ENCODE measurements at regions not wholly inside any gene's neighbourhood (a gene's known extent, or its start where the extent isn't known, plus 50 kb on each side); places are given as distances from the start of the nearest gene placed in this dataset.

DNA sequence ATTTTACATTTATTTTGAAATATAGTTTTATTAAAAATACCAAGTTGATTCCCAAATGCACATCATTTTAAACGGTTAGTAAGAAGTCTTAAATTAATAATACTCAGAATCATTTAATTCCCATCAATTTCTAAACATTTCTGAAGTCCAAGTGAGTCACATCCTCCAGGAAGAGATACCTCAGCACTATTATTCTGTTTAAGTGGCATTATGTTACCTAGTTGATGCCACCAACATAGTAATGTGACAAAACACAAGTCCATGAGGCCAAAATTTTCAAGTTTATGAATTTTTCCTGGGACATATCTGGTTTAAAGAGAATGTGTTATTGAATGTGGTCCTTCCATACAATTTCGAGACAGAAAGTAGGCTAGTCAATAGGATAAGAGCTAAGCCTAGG lies 1348.3 kb upstream of the CDH9 start:
- H3K4me3 Mint-ChIP-seq, result no peak overlapping the region
- no peak overlapping the region for H3K27ac Mint-ChIP-seq
- peaks cover 8% of the 10 kb centered on the region for H3K9me3 Mint-ChIP-seq
- no peak for ATAC-seq (replicated peaks)
- H3K36me3 Mint-ChIP-seq (ENCODE audit: low read depth), result no peaks in the 10 kb centered on the region
- no peaks in the 10 kb centered on the region for H3K27me3 Mint-ChIP-seq
- H3K4me1 Mint-ChIP-seq, result no peaks in the 10 kb centered on the region

DNA sequence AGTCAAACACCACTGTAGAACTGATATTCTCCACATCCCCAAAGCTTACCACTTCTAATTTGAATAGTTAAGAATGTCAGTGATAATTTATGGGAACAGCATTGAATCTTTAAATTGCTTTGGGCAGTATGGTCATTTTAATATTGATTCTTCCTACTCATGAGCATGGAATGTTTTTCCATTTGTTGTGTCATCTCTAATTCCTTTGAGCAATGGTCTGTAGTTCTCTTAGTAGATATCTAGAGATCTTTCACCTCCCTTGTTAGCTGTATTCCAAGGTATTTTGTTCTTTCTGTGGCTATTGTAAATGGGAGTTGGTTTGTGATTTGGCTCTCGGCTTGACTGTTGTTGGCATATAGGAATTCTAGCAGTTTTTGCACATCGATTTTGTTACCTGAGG lies 1341.8 kb upstream of the CDH9 start:
- Mint-ChIP-seq H3K9me3 (peaks cover 7% of the 10 kb centered on the region), H3K4me3 (no peak overlapping the region), H3K27ac (no peak overlapping the region), H3K36me3 (ENCODE audit: low read depth) (no peaks in the 10 kb centered on the region), H3K4me1 (no peaks in the 10 kb centered on the region), H3K27me3 (no peaks in the 10 kb centered on the region)
- ATAC-seq (replicated peaks), result no peak

GRCh38 chr5:28374492-28374967 lies 1336.1 kb upstream of the CDH9 start:
- Mint-ChIP-seq H3K36me3 (ENCODE audit: low read depth) (no peaks in the 10 kb centered on the region), H3K4me3 (no peak overlapping the region), H3K27me3 (no peaks in the 10 kb centered on the region), H3K27ac (no peak overlapping the region), H3K4me1 (no peaks in the 10 kb centered on the region), H3K9me3 (peaks cover 11% of the 10 kb centered on the region)
- ATAC-seq (replicated peaks), result no peak

- no peak for ATAC-seq (replicated peaks)
- peaks cover 8% of the 10 kb centered on the region for H3K9me3 Mint-ChIP-seq
- H3K4me3 Mint-ChIP-seq, result no peak overlapping the region
- no peaks in the 10 kb centered on the region for H3K27me3 Mint-ChIP-seq
- no peak overlapping the region for H3K27ac Mint-ChIP-seq
- no peaks in the 10 kb centered on the region for H3K36me3 Mint-ChIP-seq (ENCODE audit: low read depth)
- no peaks in the 10 kb centered on the region for H3K4me1 Mint-ChIP-seq
Observed at GRCh38 chr5:28370896-28371295, 1332.5 kb upstream of the CDH9 start.

- no peaks in the 10 kb centered on the region for H3K4me1 Mint-ChIP-seq
- H3K36me3 Mint-ChIP-seq (ENCODE audit: low read depth), result no peaks in the 10 kb centered on the region
- no peaks in the 10 kb centered on the region for H3K27me3 Mint-ChIP-seq
- peaks cover 12% of the 10 kb centered on the region for H3K9me3 Mint-ChIP-seq
- ATAC-seq (replicated peaks), result no peak
- no peak overlapping the region for H3K27ac Mint-ChIP-seq
- no peak overlapping the region for H3K4me3 Mint-ChIP-seq
Observed at GRCh38 chr5:28369418-28369817, 1331.0 kb upstream of the CDH9 start.

DNA sequence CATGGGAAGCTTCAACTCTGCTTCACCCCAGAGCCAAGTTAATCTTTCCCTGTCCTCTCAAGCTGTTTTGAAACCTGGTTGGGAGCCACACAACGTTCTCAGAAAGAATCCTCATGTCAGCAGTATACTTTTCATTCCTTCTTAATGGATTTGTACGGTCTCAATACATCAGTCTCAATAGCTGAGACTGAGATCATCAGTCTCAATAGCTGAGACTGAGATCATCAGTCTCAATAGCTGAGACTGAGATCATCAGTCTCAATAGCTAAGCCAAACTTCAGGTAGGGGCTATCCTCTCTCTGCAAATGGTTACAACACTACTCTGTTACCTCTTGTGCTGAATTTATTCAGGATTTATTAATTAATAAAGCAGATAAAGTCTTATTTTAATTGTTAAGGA lies 1317.4 kb upstream of the CDH9 start:
- Mint-ChIP-seq H3K36me3 (ENCODE audit: low read depth) (no peaks in the 10 kb centered on the region), H3K9me3 (no peaks in the 10 kb centered on the region), H3K4me1 (no peaks in the 10 kb centered on the region), H3K27ac (no peak overlapping the region), H3K4me3 (no peak overlapping the region), H3K27me3 (no peaks in the 10 kb centered on the region)
- no peak for ATAC-seq (replicated peaks)

DNA sequence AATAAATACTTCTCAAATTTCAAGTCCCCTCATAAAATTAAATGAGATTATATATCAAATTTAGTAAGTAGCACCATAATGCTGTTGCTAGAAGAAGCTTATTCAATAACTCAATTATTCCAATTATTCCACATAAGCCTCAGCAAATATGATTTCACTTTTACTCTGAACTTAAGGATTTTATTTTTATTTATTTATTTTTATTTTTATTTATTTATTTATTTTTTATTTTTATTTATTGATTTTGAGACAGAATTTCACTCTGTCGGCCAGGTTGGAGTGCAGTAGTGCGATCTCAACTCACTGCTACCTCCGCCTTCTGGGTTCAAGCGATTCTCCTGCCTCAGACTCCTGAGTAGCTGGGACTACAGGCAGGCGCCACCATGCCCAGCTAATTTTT lies 1308.3 kb upstream of the CDH9 start:
- no peaks in the 10 kb centered on the region for H3K4me1 Mint-ChIP-seq
- H3K36me3 Mint-ChIP-seq (ENCODE audit: low read depth), result no peaks in the 10 kb centered on the region
- no peaks in the 10 kb centered on the region for H3K27me3 Mint-ChIP-seq
- no peak overlapping the region for H3K27ac Mint-ChIP-seq
- H3K9me3 Mint-ChIP-seq, result peaks cover 7% of the 10 kb centered on the region
- no peak overlapping the region for H3K4me3 Mint-ChIP-seq
- no peak for ATAC-seq (replicated peaks)

DNA sequence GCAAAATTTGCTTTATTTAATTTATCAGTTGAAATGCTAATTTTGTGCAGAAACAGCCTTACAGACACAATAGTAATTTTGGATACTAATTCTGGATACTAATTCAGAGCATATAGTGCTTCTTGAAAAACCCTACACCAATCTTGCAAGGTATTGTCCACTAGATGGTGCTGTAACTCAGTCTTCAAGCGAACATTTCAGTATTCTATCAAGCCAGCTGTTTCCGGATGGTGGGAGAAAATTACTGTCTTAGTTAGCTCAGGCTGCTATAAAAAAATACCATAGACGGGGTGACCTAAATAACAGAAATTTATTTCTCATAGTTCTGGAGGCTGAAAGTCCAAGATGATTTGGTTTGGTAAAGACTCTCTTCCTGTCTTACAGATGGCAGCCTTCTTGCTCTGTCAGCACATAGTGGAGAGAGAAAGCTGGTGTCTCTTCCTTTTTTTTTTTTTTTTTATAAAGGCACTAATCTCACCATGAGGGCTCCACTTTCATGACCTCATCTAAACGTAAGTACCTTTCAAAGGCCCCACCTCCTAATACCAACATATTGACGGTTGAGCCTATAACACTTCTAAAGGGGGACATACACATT lies 1306.5 kb upstream of the CDH9 start:
- H3K4me1 Mint-ChIP-seq, result no peaks in the 10 kb centered on the region
- H3K9me3 Mint-ChIP-seq, result peaks cover 4% of the 10 kb centered on the region
- H3K27ac Mint-ChIP-seq, result no peak overlapping the region
- ATAC-seq (replicated peaks), result no peak
- no peak overlapping the region for H3K4me3 Mint-ChIP-seq
- H3K36me3 Mint-ChIP-seq (ENCODE audit: low read depth), result no peaks in the 10 kb centered on the region
- H3K27me3 Mint-ChIP-seq, result no peaks in the 10 kb centered on the region

DNA sequence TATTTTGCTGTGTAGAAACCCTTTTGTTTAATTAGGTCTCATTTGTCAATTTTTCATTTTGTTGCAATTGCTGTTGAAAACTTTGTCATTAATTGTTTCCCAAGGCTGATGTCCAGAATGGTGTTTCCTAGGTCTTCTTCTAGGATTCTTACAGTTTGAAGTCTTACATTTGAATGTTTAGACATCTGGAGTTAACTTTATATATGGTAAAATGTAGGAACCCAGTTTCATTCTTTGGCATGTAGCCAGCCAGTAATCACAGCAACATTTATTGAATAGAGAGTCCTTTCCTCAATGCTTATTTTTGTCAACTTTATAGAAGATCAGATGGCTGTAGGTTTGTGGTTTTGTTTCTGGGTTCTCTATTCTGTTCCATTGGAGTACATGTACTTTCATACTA lies 1290.8 kb upstream of the CDH9 start:
- no peaks in the 10 kb centered on the region for H3K9me3 Mint-ChIP-seq
- no peak for ATAC-seq (replicated peaks)
- H3K27ac Mint-ChIP-seq, result no peak overlapping the region
- no peaks in the 10 kb centered on the region for H3K4me1 Mint-ChIP-seq
- no peak overlapping the region for H3K4me3 Mint-ChIP-seq
- H3K36me3 Mint-ChIP-seq (ENCODE audit: low read depth), result no peaks in the 10 kb centered on the region
- H3K27me3 Mint-ChIP-seq, result no peaks in the 10 kb centered on the region

GRCh38 chr5:28328681-28329080 lies 1290.3 kb upstream of the CDH9 start:
- H3K27ac Mint-ChIP-seq, result no peak overlapping the region
- H3K36me3 Mint-ChIP-seq (ENCODE audit: low read depth), result no peaks in the 10 kb centered on the region
- no peaks in the 10 kb centered on the region for H3K4me1 Mint-ChIP-seq
- no peaks in the 10 kb centered on the region for H3K27me3 Mint-ChIP-seq
- H3K4me3 Mint-ChIP-seq, result no peak overlapping the region
- no peak for ATAC-seq (replicated peaks)
- peaks cover 1% of the 10 kb centered on the region for H3K9me3 Mint-ChIP-seq

DNA sequence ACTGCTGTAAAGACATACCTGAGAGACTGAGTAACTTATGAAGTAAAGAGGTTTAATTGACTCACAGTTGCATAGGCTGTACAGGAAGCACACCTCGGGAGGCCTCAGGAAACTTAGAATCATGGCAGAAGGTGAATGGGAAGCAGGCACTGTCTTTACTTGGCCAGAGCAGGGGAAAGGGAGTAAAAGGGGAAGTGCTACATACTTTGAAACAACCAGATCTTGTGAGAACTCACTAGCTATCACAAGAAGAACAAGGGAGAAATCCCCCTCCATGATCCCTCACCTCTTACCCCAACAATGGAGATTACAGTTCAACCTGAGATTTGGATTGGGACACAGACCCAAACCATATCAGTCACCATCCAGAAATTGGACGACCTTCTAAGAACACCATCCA lies 1285.8 kb upstream of the CDH9 start:
- Mint-ChIP-seq H3K4me1 (no peaks in the 10 kb centered on the region), H3K36me3 (ENCODE audit: low read depth) (no peaks in the 10 kb centered on the region), H3K9me3 (peaks cover 6% of the 10 kb centered on the region), H3K4me3 (no peak overlapping the region), H3K27ac (no peak overlapping the region), H3K27me3 (no peaks in the 10 kb centered on the region)
- no peak for ATAC-seq (replicated peaks)

GRCh38 chr5:28313953-28314352 lies 1275.6 kb upstream of the CDH9 start:
- Mint-ChIP-seq H3K4me3 (no peak overlapping the region), H3K4me1 (no peaks in the 10 kb centered on the region), H3K27me3 (no peaks in the 10 kb centered on the region), H3K36me3 (ENCODE audit: low read depth) (no peaks in the 10 kb centered on the region), H3K9me3 (peaks cover 11% of the 10 kb centered on the region), H3K27ac (no peak overlapping the region)
- ATAC-seq (replicated peaks), result no peak

DNA sequence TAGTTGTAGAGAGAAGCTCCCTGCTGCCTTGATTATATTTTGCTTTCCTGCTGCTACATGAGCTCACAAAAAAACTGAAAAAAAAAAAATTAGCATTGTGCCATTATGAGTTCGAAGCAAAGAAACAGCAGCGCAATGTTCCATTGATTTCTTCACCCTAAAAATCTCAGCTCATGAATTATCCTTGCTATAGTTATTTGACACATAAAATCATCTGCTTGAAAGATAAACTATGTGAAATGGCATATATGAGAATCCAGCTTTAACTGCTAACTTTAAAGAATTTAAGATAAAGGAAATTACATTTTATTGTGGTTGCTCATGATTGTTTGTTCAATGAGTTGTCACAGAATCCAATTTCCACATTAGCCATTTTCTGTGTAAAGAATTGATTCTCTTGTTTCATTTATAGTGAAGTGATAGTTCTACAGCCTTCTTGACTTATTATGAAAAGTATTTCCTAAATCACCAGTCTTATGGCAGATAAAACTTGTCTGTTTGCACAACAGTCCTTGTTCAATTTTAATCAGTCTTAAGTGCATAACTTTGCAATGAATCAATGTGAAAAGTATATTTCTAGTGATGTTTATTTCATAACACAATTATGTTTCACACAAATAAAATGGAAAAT lies 1275.0 kb upstream of the CDH9 start:
- H3K4me3 Mint-ChIP-seq, result no peak overlapping the region
- ATAC-seq (replicated peaks), result no peak
- peaks cover 10% of the 10 kb centered on the region for H3K9me3 Mint-ChIP-seq
- H3K36me3 Mint-ChIP-seq (ENCODE audit: low read depth), result no peaks in the 10 kb centered on the region
- no peak overlapping the region for H3K27ac Mint-ChIP-seq
- H3K27me3 Mint-ChIP-seq, result no peaks in the 10 kb centered on the region
- no peaks in the 10 kb centered on the region for H3K4me1 Mint-ChIP-seq

GRCh38 chr5:28310696-28311095 lies 1272.3 kb upstream of the CDH9 start:
- Mint-ChIP-seq H3K36me3 (ENCODE audit: low read depth) (no peaks in the 10 kb centered on the region), H3K4me1 (no peaks in the 10 kb centered on the region), H3K9me3 (peaks cover 4% of the 10 kb centered on the region), H3K27ac (no peak overlapping the region), H3K27me3 (no peaks in the 10 kb centered on the region), H3K4me3 (no peak overlapping the region)
- no peak for ATAC-seq (replicated peaks)

GRCh38 chr5:28305891-28306290 lies 1267.5 kb upstream of the CDH9 start:
- no peaks in the 10 kb centered on the region for H3K4me1 Mint-ChIP-seq
- H3K27ac Mint-ChIP-seq, result no peak overlapping the region
- H3K9me3 Mint-ChIP-seq, result no peaks in the 10 kb centered on the region
- no peaks in the 10 kb centered on the region for H3K27me3 Mint-ChIP-seq
- no peak overlapping the region for H3K4me3 Mint-ChIP-seq
- ATAC-seq (replicated peaks), result no peak
- no peaks in the 10 kb centered on the region for H3K36me3 Mint-ChIP-seq (ENCODE audit: low read depth)

GRCh38 chr5:28301712-28302111 lies 1263.3 kb upstream of the CDH9 start:
- Mint-ChIP-seq H3K27me3 (no peaks in the 10 kb centered on the region), H3K27ac (no peak overlapping the region), H3K36me3 (ENCODE audit: low read depth) (no peaks in the 10 kb centered on the region), H3K4me3 (no peak overlapping the region), H3K9me3 (no peaks in the 10 kb centered on the region), H3K4me1 (no peaks in the 10 kb centered on the region)
- no peak for ATAC-seq (replicated peaks)
